ENCODE measurements at regions not wholly inside any gene's neighbourhood (a gene's known extent, or its start where the extent isn't known, plus 50 kb on each side); places are given as distances from the start of the nearest gene placed in this dataset.
A peak's percentile ranks its signal among the peaks of the same experiment; 100 is the strongest.
"Not testable (repeated sequence)": the region's sequence is repeated elsewhere in the genome, so short reads cannot be mapped to it uniquely, and the experiment has no call there.

DNA sequence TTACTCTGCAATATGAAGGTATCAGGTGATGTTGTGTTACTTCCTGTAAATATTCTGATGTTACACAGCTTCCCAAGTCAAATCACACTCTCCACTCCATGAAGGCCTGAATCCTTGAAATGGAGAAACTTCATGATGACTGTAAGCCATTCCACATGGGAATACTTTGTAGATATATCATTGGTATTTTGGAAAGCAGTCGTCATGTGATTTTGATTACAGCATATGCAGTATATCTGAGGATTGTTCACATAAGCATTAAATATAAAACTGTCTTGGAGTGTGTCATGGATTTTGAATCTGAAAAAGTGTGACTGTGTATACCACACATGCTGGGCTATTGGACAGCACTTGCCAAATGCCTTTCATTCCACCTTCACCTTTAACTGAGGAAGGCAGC lies 118.3 kb upstream of the EXOC2 start:
- Mint-ChIP-seq H3K4me3 (no peak overlapping the region), H3K36me3 (ENCODE audit: low read depth) (no peaks in the 10 kb centered on the region), H3K4me1 (ENCODE audit: low read depth) (peaks cover 2% of the 10 kb centered on the region), H3K9me3 (ENCODE audit: insufficient read depth) (no peaks in the 10 kb centered on the region), H3K27me3 (ENCODE audit: low read depth) (peaks cover 10% of the 10 kb centered on the region), H3K27ac (no peak overlapping the region)
- ChIA-PET CTCF (no interaction called here), POLR2A (no interaction called here)
- DNase-seq: no peak
- ATAC-seq: no peak

GRCh38 chr6:804771-805170 lies 111.8 kb upstream of the EXOC2 start:
- ATAC-seq: no peak
- Mint-ChIP-seq H3K36me3 (ENCODE audit: low read depth) (no peaks in the 10 kb centered on the region), H3K27ac (no peak overlapping the region), H3K27me3 (ENCODE audit: low read depth) (peaks cover 9% of the 10 kb centered on the region), H3K4me3 (no peak overlapping the region), H3K4me1 (ENCODE audit: low read depth) (no peaks in the 10 kb centered on the region), H3K9me3 (ENCODE audit: insufficient read depth) (no peaks in the 10 kb centered on the region)
- DNase-seq: no peak
- ChIA-PET POLR2A (no interaction called here), CTCF (no interaction called here)

DNA sequence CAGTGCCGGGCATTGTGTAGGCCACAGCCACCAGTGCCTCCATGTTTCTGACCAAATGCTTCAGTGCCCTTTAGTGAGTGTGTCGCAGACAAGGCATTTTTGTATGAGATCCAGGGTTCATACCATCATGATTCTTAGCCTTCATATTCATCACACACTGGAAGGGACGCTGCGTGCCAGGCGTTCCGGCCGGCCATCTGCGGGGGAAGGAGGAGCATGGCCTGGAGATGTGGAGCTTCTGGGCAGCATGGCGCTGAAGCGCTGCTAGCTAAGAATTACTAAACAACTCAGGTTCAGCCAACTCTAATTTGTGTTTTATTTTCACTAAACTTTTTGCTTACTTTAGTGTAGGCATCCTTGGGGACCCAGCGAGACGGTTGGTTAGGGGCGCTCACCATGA lies 111.4 kb upstream of the EXOC2 start:
- Mint-ChIP-seq H3K9me3 (ENCODE audit: insufficient read depth) (no peaks in the 10 kb centered on the region), H3K27ac (no peak overlapping the region), H3K4me1 (ENCODE audit: low read depth) (no peaks in the 10 kb centered on the region), H3K36me3 (ENCODE audit: low read depth) (no peaks in the 10 kb centered on the region), H3K4me3 (no peak overlapping the region), H3K27me3 (ENCODE audit: low read depth) (peaks cover 13% of the 10 kb centered on the region)
- ChIA-PET CTCF (no interaction called here), POLR2A (no interaction called here)
- ATAC-seq (no peak), DNase-seq (no peak)

DNA sequence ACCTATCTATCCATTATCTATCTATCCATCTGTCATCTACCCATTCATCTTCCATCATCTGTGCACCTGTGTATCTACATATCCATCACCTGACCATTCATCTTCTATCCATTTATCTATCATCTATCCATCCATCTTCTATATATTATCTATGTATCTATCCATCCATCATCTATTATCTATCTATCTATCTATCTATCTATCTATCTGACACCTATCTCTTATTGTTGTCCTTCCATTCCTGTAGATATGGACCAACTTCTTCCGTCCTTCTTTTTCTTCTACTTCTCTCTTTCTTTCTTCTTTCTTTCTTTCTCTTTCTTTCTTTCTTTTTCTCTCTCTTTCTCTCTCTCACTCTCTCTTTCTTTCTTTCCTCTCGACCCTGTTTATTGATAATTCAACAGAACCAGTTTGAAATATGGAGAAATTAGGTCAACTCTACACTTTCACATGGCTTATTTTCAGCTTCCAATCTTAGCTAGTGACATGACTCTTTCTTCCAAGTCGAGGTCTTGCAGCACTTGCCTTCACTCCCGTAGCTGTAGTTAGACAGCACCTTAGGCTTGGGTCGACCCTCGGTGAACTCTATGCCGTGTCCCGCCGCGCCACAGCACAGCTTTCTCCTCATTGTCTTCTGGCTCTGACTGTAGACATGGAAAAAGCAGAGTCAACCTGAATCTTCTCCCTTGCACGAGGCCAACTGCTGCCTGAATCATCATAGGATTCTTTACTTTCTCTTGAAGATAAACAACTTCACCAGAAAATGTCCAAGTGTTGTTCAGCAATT lies 110.4 kb upstream of the EXOC2 start:
- CTCF ChIA-PET: no interaction called here

GRCh38 chr6:802701-803100 lies 109.8 kb upstream of the EXOC2 start:
- no peak for ATAC-seq
- H3K27ac Mint-ChIP-seq: no peak overlapping the region
- H3K4me1 Mint-ChIP-seq (ENCODE audit: low read depth): no peaks in the 10 kb centered on the region
- no peaks in the 10 kb centered on the region for H3K9me3 Mint-ChIP-seq (ENCODE audit: insufficient read depth)
- peaks cover 22% of the 10 kb centered on the region for H3K27me3 Mint-ChIP-seq (ENCODE audit: low read depth)
- H3K4me3 Mint-ChIP-seq: no peak overlapping the region
- ChIA-PET POLR2A (no interaction called here), CTCF (no interaction called here)
- no peaks in the 10 kb centered on the region for H3K36me3 Mint-ChIP-seq (ENCODE audit: low read depth)
- no peak for DNase-seq

More for the DNA sequence above, 110.4 kb upstream of the EXOC2 start:
- Mint-ChIP-seq H3K4me3 (no peak overlapping the region), H3K9me3 (ENCODE audit: insufficient read depth) (no peaks in the 10 kb centered on the region), H3K27me3 (ENCODE audit: low read depth) (peaks cover 17% of the 10 kb centered on the region), H3K36me3 (ENCODE audit: low read depth) (no peaks in the 10 kb centered on the region), H3K4me1 (ENCODE audit: low read depth) (no peaks in the 10 kb centered on the region), H3K27ac (no peak overlapping the region)
- no peak for DNase-seq
- ATAC-seq: no peak
- POLR2A ChIA-PET: no interaction called here

- POLR2A ChIA-PET: not testable (repeated sequence)
Measured at GRCh38 chr6:802223-802622, 109.3 kb upstream of the EXOC2 start.

GRCh38 chr6:799769-800168 lies 106.8 kb upstream of the EXOC2 start:
- ATAC-seq: no peak
- DNase-seq: no peak
- H3K36me3 Mint-ChIP-seq (ENCODE audit: low read depth): no peaks in the 10 kb centered on the region
- peaks cover 33% of the 10 kb centered on the region for H3K27me3 Mint-ChIP-seq (ENCODE audit: low read depth)
- H3K27ac Mint-ChIP-seq: no peak overlapping the region
- no peaks in the 10 kb centered on the region for H3K9me3 Mint-ChIP-seq (ENCODE audit: insufficient read depth)
- no peak overlapping the region for H3K4me3 Mint-ChIP-seq
- peaks cover 4% of the 10 kb centered on the region for H3K4me1 Mint-ChIP-seq (ENCODE audit: low read depth)
- CTCF ChIA-PET: interaction anchor here (1.8 kb wide), 1 partner anchor 597 kb away, joined by 6 read pairs; no protein-coding TSS in a partner anchor
- POLR2A ChIA-PET: no interaction called here

More at GRCh38 chr6:802223-802622, 109.3 kb upstream of the EXOC2 start:
- H3K4me3 Mint-ChIP-seq; H3K27ac Mint-ChIP-seq; CTCF ChIA-PET; ATAC-seq; H3K9me3 Mint-ChIP-seq (ENCODE audit: insufficient read depth); DNase-seq; H3K4me1 Mint-ChIP-seq (ENCODE audit: low read depth); H3K36me3 Mint-ChIP-seq (ENCODE audit: low read depth): not testable (repeated sequence)
- peaks cover 23% of the 10 kb centered on the region for H3K27me3 Mint-ChIP-seq (ENCODE audit: low read depth)

GRCh38 chr6:797479-798077 lies 104.6 kb upstream of the EXOC2 start:
- DNase-seq: peak; percentile 59
- peaks cover 44% of the 10 kb centered on the region for H3K27me3 Mint-ChIP-seq (ENCODE audit: low read depth)
- no peaks in the 10 kb centered on the region for H3K36me3 Mint-ChIP-seq (ENCODE audit: low read depth)
- H3K9me3 Mint-ChIP-seq (ENCODE audit: insufficient read depth): no peaks in the 10 kb centered on the region
- H3K27ac Mint-ChIP-seq: no peak overlapping the region
- H3K4me1 Mint-ChIP-seq (ENCODE audit: low read depth): peaks cover 4% of the 10 kb centered on the region
- H3K4me3 Mint-ChIP-seq: no peak overlapping the region
- no peak for ATAC-seq
- CTCF ChIA-PET: interaction anchor here (0.8 to 1.9 kb wide), 11 partner anchors 10 to 627 kb away, joined by 3 to 8 read pairs (median 3); no protein-coding TSS in a partner anchor
- POLR2A ChIA-PET: no interaction called here

- ATAC-seq (no peak), DNase-seq (no peak)
- peaks cover 59% of the 10 kb centered on the region for H3K27me3 Mint-ChIP-seq (ENCODE audit: low read depth)
- H3K27ac Mint-ChIP-seq: no peak overlapping the region
- H3K4me3 Mint-ChIP-seq: no peak overlapping the region
- H3K36me3 Mint-ChIP-seq (ENCODE audit: low read depth): no peaks in the 10 kb centered on the region
- peaks cover 7% of the 10 kb centered on the region for H3K9me3 Mint-ChIP-seq (ENCODE audit: insufficient read depth)
- CTCF ChIA-PET: interaction anchor here (1.0 kb wide), 1 partner anchor 602 kb away, joined by 3 read pairs; no protein-coding TSS in a partner anchor
- peaks cover 4% of the 10 kb centered on the region for H3K4me1 Mint-ChIP-seq (ENCODE audit: low read depth)
- POLR2A ChIA-PET: interaction anchor here (0.6 kb wide), 1 partner anchor 409 kb away, joined by 3 read pairs; no protein-coding TSS in a partner anchor
Measured at GRCh38 chr6:795046-795685, 102.2 kb upstream of the EXOC2 start.

DNA sequence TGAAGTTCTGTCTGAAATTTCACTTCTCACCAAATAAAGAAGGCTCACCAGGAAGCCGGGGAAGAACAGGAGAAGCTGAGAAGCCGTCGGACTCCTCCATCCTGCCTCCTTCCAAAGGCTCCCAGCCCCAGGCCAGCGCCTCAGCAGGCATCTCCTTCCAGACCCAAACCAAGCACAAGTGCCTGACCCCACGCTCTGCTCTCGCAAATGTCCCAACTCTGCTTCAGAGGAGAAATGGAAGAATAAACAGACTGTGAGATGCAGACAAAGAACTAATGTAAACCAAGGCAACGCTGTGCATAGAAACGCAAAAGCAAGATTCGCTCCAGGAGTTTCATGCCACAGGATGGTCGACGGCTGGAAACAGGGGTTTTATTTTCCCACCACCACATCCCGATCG lies 100.3 kb upstream of the EXOC2 start:
- no peak for DNase-seq
- peaks cover 7% of the 10 kb centered on the region for H3K9me3 Mint-ChIP-seq (ENCODE audit: insufficient read depth)
- no peak overlapping the region for H3K27ac Mint-ChIP-seq
- H3K36me3 Mint-ChIP-seq (ENCODE audit: low read depth): no peaks in the 10 kb centered on the region
- no peak for ATAC-seq
- ChIA-PET POLR2A (no interaction called here), CTCF (no interaction called here)
- H3K27me3 Mint-ChIP-seq (ENCODE audit: low read depth): peaks cover 53% of the 10 kb centered on the region
- H3K4me3 Mint-ChIP-seq: no peak overlapping the region
- peaks cover 7% of the 10 kb centered on the region for H3K4me1 Mint-ChIP-seq (ENCODE audit: low read depth)

- Mint-ChIP-seq H3K27me3 (ENCODE audit: low read depth) (peaks cover 47% of the 10 kb centered on the region), H3K27ac (no peak overlapping the region), H3K4me3 (no peak overlapping the region), H3K9me3 (ENCODE audit: insufficient read depth) (peaks cover 7% of the 10 kb centered on the region), H3K4me1 (ENCODE audit: low read depth) (peaks cover 13% of the 10 kb centered on the region), H3K36me3 (ENCODE audit: low read depth) (peaks cover 2% of the 10 kb centered on the region)
- DNase-seq: no peak
- ATAC-seq: no peak
- CTCF ChIA-PET: no interaction called here
- POLR2A ChIA-PET: no interaction called here
Measured at GRCh38 chr6:792662-793061, 99.7 kb upstream of the EXOC2 start.

DNA sequence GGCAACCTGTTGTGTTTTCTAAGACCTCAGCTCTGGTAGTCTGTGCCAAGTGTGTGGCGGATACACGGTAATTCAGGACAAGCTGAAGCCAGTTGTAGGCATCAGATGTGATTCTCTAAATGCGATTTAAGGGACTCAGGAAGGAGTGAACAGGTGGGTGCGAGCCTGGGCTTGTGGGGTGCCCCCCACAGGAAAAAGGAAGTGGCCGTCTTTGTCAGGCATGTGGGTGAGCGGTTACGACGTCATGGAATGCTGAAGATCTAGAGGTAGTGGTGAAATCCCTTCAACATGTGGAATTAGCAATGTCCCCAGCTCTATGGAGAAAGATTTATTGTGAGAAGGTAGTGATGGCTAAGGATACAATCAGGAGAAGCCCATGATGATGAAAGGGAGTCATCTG lies 95.1 kb upstream of the EXOC2 start:
- peak; percentile 68 for DNase-seq
- peak; percentile 57 for ATAC-seq
- ChIA-PET POLR2A (no interaction called here), CTCF (interaction anchor here (0.8 to 1.9 kb wide), 5 partner anchors 9 to 195 kb away, joined by 3 to 6 read pairs (median 3); no protein-coding TSS in a partner anchor)
- H3K4me3 Mint-ChIP-seq: peak overlapping the region; percentile 11
- peaks cover 21% of the 10 kb centered on the region for H3K27me3 Mint-ChIP-seq (ENCODE audit: low read depth)
- peaks cover 7% of the 10 kb centered on the region for H3K9me3 Mint-ChIP-seq (ENCODE audit: insufficient read depth)
- peaks cover 20% of the 10 kb centered on the region for H3K4me1 Mint-ChIP-seq (ENCODE audit: low read depth)
- H3K27ac Mint-ChIP-seq: peak overlapping the region; percentile 26
- peaks cover 5% of the 10 kb centered on the region for H3K36me3 Mint-ChIP-seq (ENCODE audit: low read depth)
